ACHN (cell line): ENCODE measurements at regions not wholly inside any gene's neighbourhood (a gene's known extent, or its start where the extent isn't known, plus 50 kb on each side); places are given as distances from the start of the nearest gene placed in this dataset.

Experiments
- DNase-seq: peaks from one replicate; pipeline ENCODE4 v3.0.0-alpha.2; 2015
- in situ Hi-C: cut with HindIII; loops from 2 replicates; pipeline ENCODE4 v1.10.0; 2017; ENCODE audit warnings: low sequenced_read_pairs, low pct_ligation_motif_present, low pct_unique_long_range_greater_than_20kb

DNA sequence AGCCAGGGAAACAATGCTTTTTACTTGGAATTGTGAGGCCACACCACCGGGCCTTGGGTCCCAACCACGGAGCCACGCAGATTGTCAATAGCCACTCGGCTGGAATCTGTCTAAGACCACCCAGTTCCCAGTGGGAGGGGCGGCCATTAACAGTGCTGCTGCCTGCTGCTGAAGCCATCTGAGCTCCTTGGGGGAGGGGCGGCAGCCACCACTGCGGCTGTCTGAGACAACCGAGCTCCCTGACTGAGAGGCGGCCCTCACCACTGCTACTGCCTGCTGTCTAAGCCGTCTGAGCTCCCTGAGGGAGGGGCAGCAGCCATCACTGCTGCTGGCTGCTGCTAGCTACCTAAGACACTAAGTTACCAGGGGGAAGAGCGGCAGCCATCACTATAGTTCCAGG lies 64.3 kb downstream of the DMRTA2 start:
- DNase-seq = no peak
- in situ Hi-C loops = no loop called here

DNA sequence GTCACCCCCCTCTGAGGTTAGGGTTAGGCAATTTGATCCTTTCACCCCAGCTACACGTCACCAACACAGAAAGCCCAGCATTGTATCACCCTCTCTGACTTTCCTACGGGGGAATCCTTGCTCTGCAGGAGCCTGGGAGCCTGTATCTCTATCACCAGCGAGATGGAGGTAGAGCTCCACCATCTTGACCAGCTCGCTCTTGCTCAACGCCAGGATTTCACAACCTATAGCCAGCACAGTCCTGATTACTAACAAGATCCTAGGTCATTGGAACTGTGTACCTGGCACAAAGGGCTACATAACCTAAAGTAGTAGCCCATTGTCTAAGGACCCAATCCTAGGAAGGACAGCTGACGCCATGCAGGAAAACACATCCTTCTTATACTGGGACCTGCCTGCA lies 66.1 kb downstream of the DMRTA2 start:
- DNase-seq = no peak
- in situ Hi-C loops = no loop called here

GRCh38 chr1:50354813-50355212 lies 68.4 kb downstream of the DMRTA2 start:
- in situ Hi-C loops = no loop called here
- DNase-seq = no peak

DNA sequence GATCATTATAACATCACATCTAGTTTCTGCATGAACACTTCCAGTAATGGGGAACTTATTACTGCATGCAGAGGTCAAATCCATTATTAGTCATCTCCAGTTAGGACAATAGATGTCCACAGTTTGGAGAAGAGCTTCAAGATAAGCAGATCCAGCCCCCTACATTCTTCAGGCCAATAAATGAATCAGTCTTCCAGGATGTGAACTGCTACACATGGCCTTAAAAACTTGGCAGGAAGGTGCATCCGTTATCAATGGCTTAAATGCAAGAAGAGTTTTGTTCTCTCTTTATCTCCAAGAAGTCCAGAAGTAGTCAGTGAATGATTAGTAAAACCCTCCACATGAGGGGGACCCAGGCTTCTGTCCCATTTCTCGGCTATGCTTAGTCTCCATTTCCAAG lies 70.8 kb downstream of the DMRTA2 start:
- in situ Hi-C loops = no loop called here

GRCh38 chr1:50350868-50351267 lies 72.4 kb downstream of the DMRTA2 start:
- in situ Hi-C loops = no loop called here

More for the DNA sequence above, 70.8 kb downstream of the DMRTA2 start:
- DNase-seq = no peak

DNA sequence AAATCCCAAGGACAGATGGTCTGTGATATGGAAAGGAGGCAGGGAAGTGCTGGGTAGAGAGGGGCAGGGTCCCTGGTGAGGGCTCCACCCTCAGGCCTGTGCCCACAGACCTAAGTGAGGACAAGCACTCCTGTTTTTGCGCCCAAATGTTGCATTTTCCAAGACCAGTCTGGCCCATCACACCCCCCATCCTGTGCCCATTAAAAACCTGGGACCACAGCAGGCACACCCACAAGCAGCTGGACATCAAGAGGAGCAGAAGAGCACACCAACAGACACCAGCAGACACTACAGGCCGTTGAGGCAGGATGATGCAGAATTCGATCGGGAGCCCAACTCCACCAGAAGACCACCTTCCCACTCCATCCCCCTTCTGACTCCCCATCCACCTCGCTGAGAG lies 72.8 kb downstream of the DMRTA2 start:
- no peak for DNase-seq
- in situ Hi-C loops = no loop called here

More at GRCh38 chr1:50350868-50351267, 72.4 kb downstream of the DMRTA2 start:
- DNase-seq = no peak

DNA sequence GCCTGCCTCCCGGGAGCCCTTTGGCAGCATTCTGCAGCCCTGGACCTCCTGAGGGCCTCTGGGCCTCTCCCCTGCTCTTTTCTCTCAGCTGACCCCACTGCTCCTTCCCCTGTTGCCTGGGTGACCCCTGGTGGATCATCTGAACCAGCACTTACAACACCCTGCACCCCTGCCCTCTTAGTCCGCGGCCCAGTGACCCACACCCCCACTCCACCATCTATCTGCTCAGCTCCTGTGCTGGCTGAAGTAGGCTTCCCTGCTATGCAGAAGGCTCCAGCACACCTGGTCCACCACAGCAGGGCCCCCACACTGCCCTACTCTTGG lies 74.0 kb downstream of the DMRTA2 start:
- in situ Hi-C loops = no loop called here
- DNase-seq = no peak

GRCh38 chr1:50348449-50349241 lies 74.6 kb downstream of the DMRTA2 start:
- in situ Hi-C loops = no loop called here

DNA sequence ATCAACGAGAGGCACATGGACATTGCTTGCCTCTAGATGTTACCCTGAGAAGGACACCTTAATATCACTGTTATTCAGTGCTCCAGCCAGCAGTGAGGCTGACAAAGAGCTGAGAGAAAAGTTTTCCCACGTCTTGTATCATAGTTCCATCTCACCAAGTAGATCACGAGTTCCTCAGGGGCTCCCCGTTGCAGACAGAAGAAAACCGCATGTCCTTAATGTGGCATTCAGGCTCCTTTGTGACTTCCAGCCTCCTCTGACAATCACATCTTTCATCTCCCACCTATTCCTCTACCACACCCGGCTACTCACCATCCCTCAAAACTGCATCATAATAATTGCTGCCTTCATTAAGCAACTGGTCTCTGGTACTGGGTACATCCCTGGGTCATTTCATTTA lies 75.3 kb downstream of the DMRTA2 start:
- in situ Hi-C loops = no loop called here
- no peak for DNase-seq

More at GRCh38 chr1:50348449-50349241, 74.6 kb downstream of the DMRTA2 start:
- peak; percentile 62 for DNase-seq

GRCh38 chr1:50346621-50347020 lies 76.6 kb downstream of the DMRTA2 start:
- in situ Hi-C loops = no loop called here
- no peak for DNase-seq

DNA sequence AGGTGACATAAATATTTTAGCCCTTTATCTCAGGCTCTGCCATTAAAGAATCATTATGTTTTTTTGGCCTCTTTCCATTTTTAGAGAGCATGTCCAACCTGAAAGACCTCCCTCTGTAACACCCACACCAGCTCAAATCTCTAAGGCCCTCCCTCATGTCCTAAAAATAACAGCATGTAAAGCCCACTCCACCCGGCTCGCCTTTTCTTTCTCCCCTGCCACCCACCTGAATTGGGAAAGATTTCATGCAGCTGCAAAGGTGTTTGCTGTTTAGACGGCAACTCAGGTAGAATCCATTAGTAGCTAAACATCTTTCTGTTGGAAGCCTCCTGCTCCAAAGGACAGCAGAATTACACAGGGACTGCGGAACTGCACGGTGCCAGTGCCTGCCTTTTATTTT lies 79.9 kb downstream of the DMRTA2 start:
- in situ Hi-C loops = no loop called here
- DNase-seq = no peak

GRCh38 chr1:50342525-50342924 lies 80.7 kb downstream of the DMRTA2 start:
- DNase-seq = no peak
- in situ Hi-C loops = no loop called here

DNA sequence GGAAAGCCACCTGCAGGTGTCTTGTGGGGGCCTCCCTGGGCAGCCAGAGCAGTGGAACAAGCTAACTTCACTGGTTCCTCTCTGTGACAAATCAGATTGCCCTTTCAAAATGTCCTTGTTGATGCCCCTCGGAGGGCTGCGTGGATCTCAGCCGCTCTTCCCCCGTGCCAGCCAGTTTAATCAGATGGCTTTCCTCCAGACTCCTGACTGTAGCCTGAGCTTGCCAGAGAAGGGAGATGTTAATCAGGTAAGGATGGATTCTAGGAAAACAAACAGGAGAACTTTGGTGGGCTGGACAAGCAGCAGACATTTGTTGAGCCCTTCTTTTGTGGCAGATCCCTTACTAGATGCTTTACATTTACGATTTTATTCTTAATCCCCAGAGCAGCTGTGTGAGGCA lies 88.2 kb downstream of the DMRTA2 start:
- in situ Hi-C loops = no loop called here
- DNase-seq = no peak

DNA sequence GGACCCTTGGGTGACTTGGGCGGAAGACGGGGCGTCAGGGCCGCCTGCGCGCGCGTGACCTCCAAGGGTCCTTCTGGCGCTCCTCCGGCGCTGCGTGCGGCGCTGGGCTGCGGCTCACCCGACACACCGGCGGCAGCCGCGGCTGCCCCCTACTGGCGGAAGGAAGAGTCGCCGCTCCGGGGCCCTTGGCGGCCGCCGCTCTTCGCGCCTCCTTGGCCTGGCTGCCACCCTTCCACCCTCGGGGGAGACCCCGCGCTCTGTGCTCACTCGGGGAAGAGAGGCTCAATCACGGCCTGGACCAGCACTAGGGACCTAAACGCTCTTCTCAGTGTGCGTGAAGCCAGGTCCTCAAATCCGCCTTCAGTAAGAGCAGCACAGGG lies 89.7 kb downstream of the DMRTA2 start:
- peak; percentile 57 for DNase-seq
- in situ Hi-C loops = no loop called here

- in situ Hi-C loops = no loop called here
- peak; percentile 56 for DNase-seq
These were observed 90.2 kb downstream of the DMRTA2 start for GRCh38 chr1:50332941-50333594.

- in situ Hi-C loops = no loop called here
- DNase-seq = no peak
These were observed 93.8 kb downstream of the DMRTA2 start for GRCh38 chr1:50329332-50329932.

DNA sequence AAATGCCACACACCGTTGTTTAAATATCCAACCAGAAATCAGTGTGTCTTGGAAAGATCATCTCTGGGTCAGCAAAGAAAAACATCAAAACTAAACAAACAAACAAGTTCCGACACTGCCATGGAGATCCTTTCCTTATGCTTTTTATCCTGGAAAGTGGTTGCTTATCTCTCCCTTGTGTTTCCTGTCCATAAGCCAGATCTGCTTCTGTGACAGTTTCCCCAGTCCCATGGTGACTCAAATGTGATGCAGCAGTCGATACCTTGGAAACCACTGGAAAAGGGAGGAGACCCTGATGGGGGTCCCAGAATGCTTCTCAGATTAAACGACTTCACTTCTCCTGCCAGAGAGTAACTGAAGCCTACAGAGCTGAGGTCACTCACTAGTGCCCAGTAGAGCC lies 94.7 kb downstream of the DMRTA2 start:
- in situ Hi-C loops = no loop called here
- no peak for DNase-seq

- in situ Hi-C loops = no loop called here
These were observed 97.2 kb downstream of the DMRTA2 start for GRCh38 chr1:50326026-50326425.

DNA sequence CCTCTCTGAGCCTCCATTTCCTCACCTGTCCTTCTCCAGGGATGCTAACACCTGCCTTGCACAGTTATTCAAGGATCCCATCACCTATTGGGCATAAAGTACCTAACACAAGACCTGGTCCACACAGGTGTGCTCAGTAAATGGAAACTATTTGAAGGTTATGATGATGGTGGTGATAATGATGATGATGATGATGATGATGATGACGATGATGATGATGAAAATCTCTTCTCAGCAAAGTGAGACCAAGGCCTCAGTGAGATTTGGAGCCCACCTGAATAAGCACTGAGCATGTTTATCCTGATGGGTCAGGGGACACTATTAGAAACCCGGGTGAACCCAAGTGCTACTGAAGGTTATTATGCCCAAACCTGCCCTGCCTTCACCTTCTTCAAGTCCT lies 100.7 kb downstream of the DMRTA2 start:
- no peak for DNase-seq
- in situ Hi-C loops = no loop called here

More at GRCh38 chr1:50326026-50326425, 97.2 kb downstream of the DMRTA2 start:
- no peak for DNase-seq

DNA sequence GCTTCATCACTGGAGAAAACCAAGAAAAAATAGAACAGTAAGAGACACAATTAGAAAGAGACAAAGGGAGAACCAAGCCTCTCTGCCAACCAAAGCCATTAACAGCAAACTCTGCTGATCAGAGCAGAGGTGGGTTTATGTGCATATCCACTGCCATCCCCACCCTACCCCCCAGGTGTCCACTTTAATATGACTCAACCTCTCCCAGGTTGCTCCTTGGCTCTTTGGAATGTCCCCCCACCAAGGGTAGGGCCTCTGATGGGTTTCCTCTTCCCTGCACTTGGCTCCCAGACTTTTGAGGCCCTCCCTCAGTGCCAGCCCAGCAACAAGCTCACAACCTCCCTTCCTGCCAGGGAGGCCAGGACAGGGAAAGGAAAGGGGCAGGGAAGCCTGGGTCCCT lies 104.8 kb downstream of the DMRTA2 start:
- no peak for DNase-seq
- in situ Hi-C loops = no loop called here
